ENCODE measurements at regions not wholly inside any gene's neighbourhood (a gene's known extent, or its start where the extent isn't known, plus 50 kb on each side); places are given as distances from the start of the nearest gene placed in this dataset.

DNA sequence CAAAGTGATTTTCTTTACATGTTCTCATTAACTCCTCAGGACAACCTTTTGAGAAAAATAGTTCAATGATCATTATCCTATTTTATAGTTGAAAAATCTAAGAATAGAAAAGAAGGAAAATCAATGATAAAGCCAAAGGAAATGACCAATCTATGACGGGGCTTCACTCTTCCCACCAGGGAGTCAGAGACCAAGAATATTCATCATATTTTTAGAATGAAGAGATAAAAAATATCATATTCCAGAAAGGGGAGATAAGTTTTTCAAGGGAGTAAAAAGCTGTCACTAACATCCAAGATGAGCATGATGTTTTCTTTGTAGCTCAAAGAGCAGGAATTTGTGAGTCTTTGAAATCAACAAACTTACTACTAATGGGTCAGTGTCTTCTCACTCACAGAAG lies 71.5 kb upstream of the LPP start:
- Histone ChIP-seq H3K4me3 (no peak overlapping the region), H3K27me3 (replicated peaks in 1 of 2; ENCODE audit: control insufficient read depth in 2 of 2, insufficient read depth in 2 of 2, low read length in 1 of 2) (peaks cover 0 to 3% of the 10 kb centered on the region in 2 experiments; a peak in 3 of 4 replicates), H3K36me3 (ENCODE audit: control insufficient read depth in 2 of 2, insufficient read depth in 2 of 2, low read length in 1 of 2) (no peaks in the 10 kb centered on the region), H3K79me2 (ENCODE audit: control insufficient read depth, insufficient read depth, low read length) (no peaks in the 10 kb centered on the region), H2AFZ (ENCODE audit: control insufficient read depth, low read depth, low read length) (no peak overlapping the region), H3K4me1 (ENCODE audit: control insufficient read depth, insufficient read depth, low read length) (no peaks in the 10 kb centered on the region), H3K4me2 (ENCODE audit: control insufficient read depth, insufficient read depth) (no peak overlapping the region), H3K9ac (ENCODE audit: control insufficient read depth, insufficient read depth, low read length) (no peak overlapping the region), H3K27ac (ENCODE audit: control insufficient read depth, insufficient read depth) (no peak overlapping the region), H3K9me3 (replicated peaks; ENCODE audit: control insufficient read depth, insufficient read depth, low read length) (no peaks in the 10 kb centered on the region), H4K20me1 (ENCODE audit: control insufficient read depth, insufficient read depth) (no peaks in the 10 kb centered on the region)
- ATAC-seq (no peak), DNase-seq (ENCODE audit: low read depth, low spot score) (no peak), FAIRE-seq (no peak)
- in situ Hi-C loops (cut with MboI) (no loop called here), intact Hi-C loops (cut with micrococcal nuclease; ENCODE audit: unreplicated experiment) (no loop called here)
- 21% methylated on average over 1 of the region's 1 CpG for WGBS (ENCODE audit: insufficient coverage, insufficient replicate concordance, low lambda C conversion rate, missing lambda C conversion rate)
- POLR2A ChIA-PET = no interaction called here
- BruUV-seq (replicated peaks) = no TSS peak
- CTCF ChIA-PET = interaction anchor here (2.6 kb wide), 1 partner anchor 342 kb away, joined by 7 read pairs; no protein-coding TSS in a partner anchor
- RAD21 ChIA-PET (ENCODE audit: unreplicated experiment) = no interaction called here
- SMC1A ChIA-PET (ENCODE audit: uncharacterized antibody, unreplicated experiment) = no interaction called here
- TF ChIP-seq NBN (IDR thresholded peaks at IDR 0.05) (no peak), LARP7 (IDR thresholded peaks at IDR 0.05) (no peak), KDM1A (IDR thresholded peaks at IDR 0.05; ENCODE audit: borderline replicate concordance) (no peak), RUNX3 (IDR thresholded peaks at IDR 0.05; ENCODE audit: low read length) (no peak), RCOR1 (conservative IDR thresholded peaks at IDR 0.05; ENCODE audit: low read depth, low read length) (no peak), NR2F1 (conservative IDR thresholded peaks at IDR 0.05) (no peak), TARDBP (IDR thresholded peaks at IDR 0.05; ENCODE audit: borderline replicate concordance) (no peak), RAD21 (IDR thresholded peaks at IDR 0.05; ENCODE audit: insufficient read depth, low read depth, low read length) (no peak), MYB (IDR thresholded peaks at IDR 0.05; ENCODE audit: borderline replicate concordance, low read depth, low read length) (no peak), CBX5 (IDR thresholded peaks at IDR 0.05; ENCODE audit: low read depth) (no peak), ZNF24 (IDR thresholded peaks at IDR 0.05) (no peak), RELA (IDR thresholded peaks at IDR 0.05; ENCODE audit: borderline replicate concordance, partially characterized antibody) (no peak), NR2C2 (IDR thresholded peaks at IDR 0.05; ENCODE audit: borderline replicate concordance, control insufficient read depth, insufficient read length, low read depth) (no peak), WRNIP1 (IDR thresholded peaks at IDR 0.05; ENCODE audit: borderline replicate concordance, low read depth, low read length) (no peak)
- TF ChIP-seq, protein P1, sequence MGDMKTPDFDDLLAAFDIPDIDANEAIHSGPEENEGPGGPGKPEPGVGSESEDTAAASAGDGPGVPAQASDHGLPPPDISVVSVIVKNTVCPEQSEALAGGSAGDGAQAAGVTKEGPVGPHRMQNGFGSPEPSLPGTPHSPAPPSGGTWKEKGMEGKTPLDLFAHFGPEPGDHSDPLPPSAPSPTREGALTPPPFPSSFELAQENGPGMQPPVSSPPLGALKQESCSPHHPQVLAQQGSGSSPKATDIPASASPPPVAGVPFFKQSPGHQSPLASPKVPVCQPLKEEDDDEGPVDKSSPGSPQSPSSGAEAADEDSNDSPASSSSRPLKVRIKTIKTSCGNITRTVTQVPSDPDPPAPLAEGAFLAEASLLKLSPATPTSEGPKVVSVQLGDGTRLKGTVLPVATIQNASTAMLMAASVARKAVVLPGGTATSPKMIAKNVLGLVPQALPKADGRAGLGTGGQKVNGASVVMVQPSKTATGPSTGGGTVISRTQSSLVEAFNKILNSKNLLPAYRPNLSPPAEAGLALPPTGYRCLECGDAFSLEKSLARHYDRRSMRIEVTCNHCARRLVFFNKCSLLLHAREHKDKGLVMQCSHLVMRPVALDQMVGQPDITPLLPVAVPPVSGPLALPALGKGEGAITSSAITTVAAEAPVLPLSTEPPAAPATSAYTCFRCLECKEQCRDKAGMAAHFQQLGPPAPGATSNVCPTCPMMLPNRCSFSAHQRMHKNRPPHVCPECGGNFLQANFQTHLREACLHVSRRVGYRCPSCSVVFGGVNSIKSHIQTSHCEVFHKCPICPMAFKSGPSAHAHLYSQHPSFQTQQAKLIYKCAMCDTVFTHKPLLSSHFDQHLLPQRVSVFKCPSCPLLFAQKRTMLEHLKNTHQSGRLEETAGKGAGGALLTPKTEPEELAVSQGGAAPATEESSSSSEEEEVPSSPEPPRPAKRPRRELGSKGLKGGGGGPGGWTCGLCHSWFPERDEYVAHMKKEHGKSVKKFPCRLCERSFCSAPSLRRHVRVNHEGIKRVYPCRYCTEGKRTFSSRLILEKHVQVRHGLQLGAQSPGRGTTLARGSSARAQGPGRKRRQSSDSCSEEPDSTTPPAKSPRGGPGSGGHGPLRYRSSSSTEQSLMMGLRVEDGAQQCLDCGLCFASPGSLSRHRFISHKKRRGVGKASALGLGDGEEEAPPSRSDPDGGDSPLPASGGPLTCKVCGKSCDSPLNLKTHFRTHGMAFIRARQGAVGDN (IDR thresholded peaks at IDR 0.05) = no peak
- TF ChIP-seq, protein P2, sequence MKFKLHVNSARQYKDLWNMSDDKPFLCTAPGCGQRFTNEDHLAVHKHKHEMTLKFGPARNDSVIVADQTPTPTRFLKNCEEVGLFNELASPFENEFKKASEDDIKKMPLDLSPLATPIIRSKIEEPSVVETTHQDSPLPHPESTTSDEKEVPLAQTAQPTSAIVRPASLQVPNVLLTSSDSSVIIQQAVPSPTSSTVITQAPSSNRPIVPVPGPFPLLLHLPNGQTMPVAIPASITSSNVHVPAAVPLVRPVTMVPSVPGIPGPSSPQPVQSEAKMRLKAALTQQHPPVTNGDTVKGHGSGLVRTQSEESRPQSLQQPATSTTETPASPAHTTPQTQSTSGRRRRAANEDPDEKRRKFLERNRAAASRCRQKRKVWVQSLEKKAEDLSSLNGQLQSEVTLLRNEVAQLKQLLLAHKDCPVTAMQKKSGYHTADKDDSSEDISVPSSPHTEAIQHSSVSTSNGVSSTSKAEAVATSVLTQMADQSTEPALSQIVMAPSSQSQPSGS (IDR thresholded peaks at IDR 0.05; ENCODE audit: low read length) = no peak
- TF ChIP-seq, protein P3, sequence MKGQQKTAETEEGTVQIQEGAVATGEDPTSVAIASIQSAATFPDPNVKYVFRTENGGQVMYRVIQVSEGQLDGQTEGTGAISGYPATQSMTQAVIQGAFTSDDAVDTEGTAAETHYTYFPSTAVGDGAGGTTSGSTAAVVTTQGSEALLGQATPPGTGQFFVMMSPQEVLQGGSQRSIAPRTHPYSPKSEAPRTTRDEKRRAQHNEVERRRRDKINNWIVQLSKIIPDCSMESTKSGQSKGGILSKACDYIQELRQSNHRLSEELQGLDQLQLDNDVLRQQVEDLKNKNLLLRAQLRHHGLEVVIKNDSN (IDR thresholded peaks at IDR 0.05; ENCODE audit: borderline replicate concordance, extremely low read length, insufficient read depth, low read depth, low read length) = no peak
- TF ChIP-seq, protein P4, sequence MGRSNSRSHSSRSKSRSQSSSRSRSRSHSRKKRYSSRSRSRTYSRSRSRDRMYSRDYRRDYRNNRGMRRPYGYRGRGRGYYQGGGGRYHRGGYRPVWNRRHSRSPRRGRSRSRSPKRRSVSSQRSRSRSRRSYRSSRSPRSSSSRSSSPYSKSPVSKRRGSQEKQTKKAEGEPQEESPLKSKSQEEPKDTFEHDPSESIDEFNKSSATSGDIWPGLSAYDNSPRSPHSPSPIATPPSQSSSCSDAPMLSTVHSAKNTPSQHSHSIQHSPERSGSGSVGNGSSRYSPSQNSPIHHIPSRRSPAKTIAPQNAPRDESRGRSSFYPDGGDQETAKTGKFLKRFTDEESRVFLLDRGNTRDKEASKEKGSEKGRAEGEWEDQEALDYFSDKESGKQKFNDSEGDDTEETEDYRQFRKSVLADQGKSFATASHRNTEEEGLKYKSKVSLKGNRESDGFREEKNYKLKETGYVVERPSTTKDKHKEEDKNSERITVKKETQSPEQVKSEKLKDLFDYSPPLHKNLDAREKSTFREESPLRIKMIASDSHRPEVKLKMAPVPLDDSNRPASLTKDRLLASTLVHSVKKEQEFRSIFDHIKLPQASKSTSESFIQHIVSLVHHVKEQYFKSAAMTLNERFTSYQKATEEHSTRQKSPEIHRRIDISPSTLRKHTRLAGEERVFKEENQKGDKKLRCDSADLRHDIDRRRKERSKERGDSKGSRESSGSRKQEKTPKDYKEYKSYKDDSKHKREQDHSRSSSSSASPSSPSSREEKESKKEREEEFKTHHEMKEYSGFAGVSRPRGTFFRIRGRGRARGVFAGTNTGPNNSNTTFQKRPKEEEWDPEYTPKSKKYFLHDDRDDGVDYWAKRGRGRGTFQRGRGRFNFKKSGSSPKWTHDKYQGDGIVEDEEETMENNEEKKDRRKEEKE (IDR thresholded peaks at IDR 0.05) = no peak
